Motor neuron (in vitro differentiated cells): ENCODE measurements at regions not wholly inside any gene's neighbourhood (a gene's known extent, or its start where the extent isn't known, plus 50 kb on each side); places are given as distances from the start of the nearest gene placed in this dataset.

Source experiments
- ATAC-seq, 8 experiments: fragments of 200-7000 bp; cut with Tn5 transposase; replicated peaks in 6 of 8; 2 replicates each; pipeline ENCODE4 v1.8.0; 2021; ENCODE audit warnings: mild to moderate bottlenecking in 8 of 8, moderate library complexity in 8 of 8
- H3K27ac ChIP-seq, 2 donors: fragments of 250-450 bp; sonication (Bioruptor Pico); 2 replicates each; pipeline ENCODE4 v1.9.0; 2021; ENCODE audit warnings: antibody characterized with exemption in 2 of 2, mild to moderate bottlenecking in 2 of 2, moderate library complexity in 1 of 2
- H3K4me1 ChIP-seq, 2 donors: fragments of 250-450 bp; sonication (Bioruptor Pico); replicated peaks in 1 of 2; 2 replicates each; pipeline ENCODE4 v1.6.1; 2021; ENCODE audit warnings: antibody characterized with exemption in 2 of 2, mild to moderate bottlenecking in 2 of 2, moderate library complexity in 1 of 2
- H3K4me3 ChIP-seq, 5 donors: fragments of 250-450 bp; sonication (Bioruptor Pico); 2 replicates each; pipeline ENCODE4 v1.9.0; 2021; ENCODE audit warnings: antibody characterized with exemption in 5 of 5, mild to moderate bottlenecking in 5 of 5, moderate library complexity in 4 of 5
- whole genome bisulfite sequencing, 10 experiments: fragments of 450-650 bp; shearing (Covaris generic); methylation state at CpG; one replicate each; pipeline ENCODE4 v1.0.0; 2022; 5-methylcytosine and 5-hydroxymethylcytosine counted together
- in situ Hi-C, 9 experiments: fragments of 400-800 bp; cut with MboI; loops; one replicate each; pipeline ENCODE4 v1.15.0; 2021; ENCODE audit warnings: low sequenced_read_pairs in 9 of 9, low pct_unique_long_range_greater_than_20kb in 2 of 9; ENCODE audit not compliant: unreplicated experiment in 9 of 9

- Histone ChIP-seq H3K4me1 (no peaks in the 10 kb centered on the region), H3K4me3 (no peak overlapping the region), H3K27ac (no peak overlapping the region)
- 17 to 94% (median 80%) methylated on average over 1 to 2 of the region's 3 CpGs; no CpG with 5 or more reads in 7 of the 10 experiments for WGBS, 10 experiments
- in situ Hi-C loops, result no loop called here
- ATAC-seq, result no peak
Observed at GRCh38 chr14:101349108-101349507, 212.2 kb upstream of the DIO3 start.

GRCh38 chr14:101350021-101350420 is 211.3 kb upstream of the DIO3 start:
- WGBS, 10 experiments, result 40 to 80% (median 61%) methylated on average over 2 to 4 of the region's 4 CpGs; no CpG with 5 or more reads in 6 of the 10 experiments

GRCh38 chr14:101350691-101351090 is 210.6 kb upstream of the DIO3 start:
- H3K27ac ChIP-seq, result no peak overlapping the region
- ATAC-seq, result no peak
- H3K4me3 ChIP-seq, result no peak overlapping the region
- in situ Hi-C loops, result no loop called here
- WGBS, 10 experiments, result 50 to 100% (median 96%) methylated on average over 1 to 4 of the region's 5 CpGs; no CpG with 5 or more reads in 5 of the 10 experiments
- no peaks in the 10 kb centered on the region for H3K4me1 ChIP-seq

More at GRCh38 chr14:101350021-101350420, 211.3 kb upstream of the DIO3 start:
- ATAC-seq, result no peak
- in situ Hi-C loops, result no loop called here
- Histone ChIP-seq H3K27ac (no peak overlapping the region), H3K4me3 (no peak overlapping the region), H3K4me1 (no peaks in the 10 kb centered on the region)

GRCh38 chr14:101351146-101351545 is 210.1 kb upstream of the DIO3 start:
- Histone ChIP-seq H3K27ac (no peak overlapping the region), H3K4me1 (no peaks in the 10 kb centered on the region), H3K4me3 (no peak overlapping the region)
- no peak for ATAC-seq
- in situ Hi-C loops, result no loop called here
- 0 to 100% (median 57%) methylated on average over 1 to 4 of the region's 7 CpGs; no CpG with 5 or more reads in 3 of the 10 experiments for WGBS, 10 experiments

GRCh38 chr14:101351769-101352168 is 209.5 kb upstream of the DIO3 start:
- ATAC-seq, result no peak

GRCh38 chr14:101352567-101352966 is 208.7 kb upstream of the DIO3 start:
- no peak for ATAC-seq
- in situ Hi-C loops, result no loop called here
- H3K4me1 ChIP-seq, result no peaks in the 10 kb centered on the region
- 37 to 97% (median 92%) methylated on average over 1 to 7 of the region's 8 CpGs; no CpG with 5 or more reads in 2 of the 10 experiments for whole genome bisulfite sequencing, 10 experiments
- no peak overlapping the region for H3K4me3 ChIP-seq
- H3K27ac ChIP-seq, result no peak overlapping the region

More at GRCh38 chr14:101351769-101352168, 209.5 kb upstream of the DIO3 start:
- H3K27ac ChIP-seq, result no peak overlapping the region
- 57 to 100% (median 78%) methylated on average over 1 to 4 of the region's 5 CpGs; no CpG with 5 or more reads in 6 of the 10 experiments for WGBS, 10 experiments
- in situ Hi-C loops, result no loop called here
- no peak overlapping the region for H3K4me3 ChIP-seq
- H3K4me1 ChIP-seq, result no peaks in the 10 kb centered on the region

- no peak for ATAC-seq
- in situ Hi-C loops, result no loop called here
- WGBS, 10 experiments, result 9 to 100% (median 71%) methylated on average over 1 to 2 of the region's 2 CpGs; no CpG with 5 or more reads in 1 of the 10 experiments
- no peak overlapping the region for H3K4me3 ChIP-seq
- no peak overlapping the region for H3K27ac ChIP-seq
- no peaks in the 10 kb centered on the region for H3K4me1 ChIP-seq
Observed at GRCh38 chr14:101353422-101353821, 207.9 kb upstream of the DIO3 start.

- WGBS, 10 experiments, result 81 to 100% (median 90%) methylated on average over 1 to 2 of the region's 2 CpGs; no CpG with 5 or more reads in 7 of the 10 experiments
- H3K4me3 ChIP-seq, result no peak overlapping the region
- no peak for ATAC-seq
- H3K27ac ChIP-seq, result no peak overlapping the region
- peaks cover 3 to 4% of the 10 kb centered on the region in 2 donors for H3K4me1 ChIP-seq
- in situ Hi-C loops, result no loop called here
Observed at GRCh38 chr14:101354726-101355125, 206.6 kb upstream of the DIO3 start.

GRCh38 chr14:101355284-101355683 is 206.0 kb upstream of the DIO3 start:
- no peak overlapping the region for H3K27ac ChIP-seq
- WGBS, 10 experiments, result 0 to 91% (median 82%) methylated on average over 1 to 5 of the region's 5 CpGs; no CpG with 5 or more reads in 4 of the 10 experiments
- peaks cover 8 to 9% of the 10 kb centered on the region in 2 donors for H3K4me1 ChIP-seq
- ATAC-seq, result no peak
- H3K4me3 ChIP-seq, result no peak overlapping the region
- in situ Hi-C loops, result no loop called here

GRCh38 chr14:101357038-101357437 is 204.3 kb upstream of the DIO3 start:
- Histone ChIP-seq H3K4me1 (peaks cover 13% of the 10 kb centered on the region in 2 donors), H3K27ac (no peak overlapping the region), H3K4me3 (no peak overlapping the region)
- in situ Hi-C loops, result no loop called here
- no peak for ATAC-seq
- WGBS, 10 experiments, result 33 to 96% (median 87%) methylated on average over 2 to 11 of the region's 12 CpGs; no CpG with 5 or more reads in 1 of the 10 experiments

- 4 to 100% (median 75%) methylated on average over 1 to 8 of the region's 10 CpGs; no CpG with 5 or more reads in 4 of the 10 experiments for WGBS, 10 experiments
- no peak overlapping the region for H3K27ac ChIP-seq
- no peak for ATAC-seq
- no peak overlapping the region for H3K4me3 ChIP-seq
- peaks cover 13% of the 10 kb centered on the region in 2 donors for H3K4me1 ChIP-seq
- in situ Hi-C loops, result no loop called here
Observed at GRCh38 chr14:101357559-101358319, 203.6 kb upstream of the DIO3 start.

GRCh38 chr14:101358320-101359125 is 202.8 kb upstream of the DIO3 start:
- no peak for ATAC-seq
- 16 to 100% (median 88%) methylated on average over 1 to 9 of the region's 15 CpGs; no CpG with 5 or more reads in 1 of the 10 experiments for WGBS, 10 experiments
- in situ Hi-C loops, result no loop called here
- H3K27ac ChIP-seq, result no peak overlapping the region
- H3K4me1 ChIP-seq, result peaks cover 13 to 21% of the 10 kb centered on the region in 2 donors
- H3K4me3 ChIP-seq, result no peak overlapping the region
